H1 (cell line): ENCODE measurements at regions not wholly inside any gene's neighbourhood (a gene's known extent, or its start where the extent isn't known, plus 50 kb on each side); places are given as distances from the start of the nearest gene placed in this dataset.

Source experiments
- CTCF ChIA-PET: fragments of 300-600 bp; sonication (Branson Sonifier 250); formaldehyde crosslinking; loops from one replicate; lab custom pipeline; 2021; ENCODE audit not compliant: partially characterized antibody; lab: Charles Lee
- POLR2A ChIA-PET: fragments of 300-600 bp; sonication (Branson Sonifier 250); formaldehyde crosslinking; loops from one replicate; lab custom pipeline; 2021; ENCODE audit warnings: inconsistent platforms; ENCODE audit not compliant: partially characterized antibody; lab: Charles Lee
- DNase-seq, 2 experiments: peaks; one replicate each; pipeline versions ENCODE4 v3.0.0 to v3.0.0-alpha.2; 2010 to 2022; ENCODE audit warnings: low spot score in 2 of 2, low read depth in 1 of 2, mixed read lengths in 1 of 2
- FAIRE-seq: peaks from 2 replicates; lab custom pipeline; 2011; peaks lifted over from hg19 to GRCh38; lab: Jason Lieb, UNC
- H2AFZ ChIP-seq: 2 replicates; pipeline ENCODE4 v1.8.1; 2012; ENCODE audit warnings: low read length, inconsistent platforms
- H2AK5ac ChIP-seq: 2 replicates; pipeline ENCODE4 v1.6.1; 2013; ENCODE audit warnings: low read depth, low read length
- H2BK120ac ChIP-seq: replicated peaks from 2 replicates; pipeline ENCODE3; 2013; ENCODE audit warnings: low read depth, low read length, inconsistent platforms
- H2BK12ac ChIP-seq: 2 replicates; pipeline ENCODE4 v1.6.1; 2013; ENCODE audit warnings: low read depth, low read length
- H2BK15ac ChIP-seq: 2 replicates; pipeline ENCODE4 v1.6.1; 2013; ENCODE audit warnings: low read length
- H2BK20ac ChIP-seq: 2 replicates; pipeline ENCODE4 v1.6.1; 2013; ENCODE audit warnings: low read length
- H2BK5ac ChIP-seq: 2 replicates; pipeline ENCODE4 v1.6.1; 2013; ENCODE audit warnings: low read depth, low read length
- H3K14ac ChIP-seq: 2 replicates; pipeline ENCODE4 v1.6.1; 2013; ENCODE audit warnings: inconsistent platforms; ENCODE audit not compliant: insufficient read length
- H3K18ac ChIP-seq: 2 replicates; pipeline ENCODE4 v1.6.1; 2013; ENCODE audit warnings: low read length; ENCODE audit errors: extremely low read depth
- H3K23ac ChIP-seq: 2 replicates; pipeline ENCODE4 v1.6.1; 2013; ENCODE audit warnings: inconsistent platforms; ENCODE audit not compliant: insufficient read length
- H3K23me2 ChIP-seq: 2 replicates; pipeline ENCODE4 v1.6.1; 2013; ENCODE audit warnings: low read depth, low read length
- H3K27ac ChIP-seq: 2 replicates; pipeline ENCODE4 v1.6.1; 2011; ENCODE audit warnings: low read depth, low read length, inconsistent platforms
- H3K27me3 ChIP-seq, 4 experiments: replicated peaks in 1 of 4; 1 replicate in 1 of 4; 2 replicates in 3 of 4; pipeline versions ENCODE4 v1.6.1 to v1.8.1; 2011 to 2013; ENCODE audit warnings: low read length in 3 of 4, mild to moderate bottlenecking in 3 of 4, inconsistent platforms in 2 of 4, mixed read lengths in 2 of 4, moderate library complexity in 1 of 4; ENCODE audit not compliant: control insufficient read depth in 3 of 4, insufficient read depth in 3 of 4; ENCODE audit errors: extremely low read depth in 1 of 4
- H3K36me3 ChIP-seq, 4 experiments: 2 replicates each; pipeline versions ENCODE4 v1.6.1 to v1.8.1; 2011 to 2013; ENCODE audit warnings: mild to moderate bottlenecking in 4 of 4, low read length in 3 of 4, moderate library complexity in 2 of 4, control low read depth in 1 of 4, inconsistent platforms in 1 of 4; ENCODE audit not compliant: insufficient read depth in 4 of 4, control insufficient read depth in 2 of 4
- H3K4ac ChIP-seq: replicated peaks from 2 replicates; pipeline ENCODE3; 2013; ENCODE audit warnings: low read length, low read depth, mixed read lengths, inconsistent platforms; ENCODE audit not compliant: insufficient read length
- H3K4me1 ChIP-seq, 4 experiments: replicated peaks in 1 of 4; 1 replicate in 1 of 4; 2 replicates in 3 of 4; pipeline versions ENCODE4 v1.6.1 to v1.8.1; 2011 to 2013; ENCODE audit warnings: low read length in 3 of 4, inconsistent platforms in 2 of 4, mixed read lengths in 1 of 4; ENCODE audit not compliant: insufficient read depth in 4 of 4, control insufficient read depth in 3 of 4
- H3K4me2 ChIP-seq, 2 experiments: 2 replicates each; pipeline versions ENCODE4 v1.6.1 to v1.8.1; 2011 to 2013; ENCODE audit warnings: low read depth in 2 of 2, low read length in 2 of 2, control low read depth in 1 of 2, inconsistent platforms in 1 of 2, mild to moderate bottlenecking in 1 of 2; ENCODE audit not compliant: insufficient read depth in 1 of 2
- H3K4me3 ChIP-seq, 4 experiments: fragments of 200-600, 300-600 bp in 1 of 4; sonication (generic), shearing (Covaris generic), sonication (Bioruptor Twin) in 1 of 4; 2 replicates each; pipeline versions ENCODE4 v1.5.1 to v1.8.1; 2011 to 2016; ENCODE audit warnings: low read length in 4 of 4, low read depth in 3 of 4, control low read depth in 2 of 4, inconsistent platforms in 2 of 4, mild to moderate bottlenecking in 2 of 4, mixed read lengths in 1 of 4, moderate library complexity in 1 of 4; ENCODE audit not compliant: insufficient read depth in 2 of 4; ENCODE audit errors: extremely low read depth in 1 of 4
- H3K56ac ChIP-seq: replicated peaks from 2 replicates; pipeline ENCODE3; 2013; ENCODE audit warnings: low read depth, mild to moderate bottlenecking, mixed read lengths, low read length, inconsistent platforms; ENCODE audit not compliant: insufficient read length
- H3K79me1 ChIP-seq: 2 replicates; pipeline ENCODE4 v1.6.1; 2013; ENCODE audit warnings: low read depth, low read length, control low read depth
- H3K79me2 ChIP-seq, 2 experiments: 2 replicates each; pipeline versions ENCODE4 v1.6.1 to v1.8.1; 2012 to 2013; ENCODE audit warnings: low read length in 2 of 2, mild to moderate bottlenecking in 2 of 2, inconsistent platforms in 1 of 2; ENCODE audit not compliant: insufficient read depth in 2 of 2, control insufficient read depth in 1 of 2
- H3K9ac ChIP-seq, 4 experiments: replicated peaks in 1 of 4; 1 replicate in 1 of 4; 2 replicates in 3 of 4; pipeline versions ENCODE4 v1.6.1 to v1.8.1; 2011 to 2013; ENCODE audit warnings: low read depth in 3 of 4, low read length in 3 of 4, control low read depth in 2 of 4, mild to moderate bottlenecking in 2 of 4, moderate library complexity in 2 of 4, inconsistent platforms in 1 of 4; ENCODE audit errors: extremely low read depth in 1 of 4
- H3K9me3 ChIP-seq, 2 experiments: 2 replicates each; pipeline versions ENCODE4 v1.6.1 to v1.8.1; 2012 to 2013; ENCODE audit warnings: mild to moderate bottlenecking in 2 of 2, moderate library complexity in 2 of 2, control low read depth in 1 of 2, inconsistent platforms in 1 of 2, low read depth in 1 of 2, low read length in 1 of 2, mixed read lengths in 1 of 2; ENCODE audit not compliant: insufficient read depth in 2 of 2
- H4K20me1 ChIP-seq, 2 experiments: replicated peaks in 1 of 2; 2 replicates each; pipeline versions ENCODE3 to v1.8.1; 2011 to 2013; ENCODE audit warnings: inconsistent platforms in 2 of 2, low read length in 2 of 2, mild to moderate bottlenecking in 1 of 2; ENCODE audit not compliant: insufficient read depth in 2 of 2, control insufficient read depth in 1 of 2
- H4K5ac ChIP-seq: 2 replicates; pipeline ENCODE4 v1.6.1; 2013; ENCODE audit warnings: low read length, low read depth, mixed read lengths, inconsistent platforms; ENCODE audit not compliant: insufficient read length
- H4K8ac ChIP-seq: 2 replicates; pipeline ENCODE4 v1.8.0; 2013; ENCODE audit warnings: mild to moderate bottlenecking, moderate library complexity, low read length, inconsistent platforms; ENCODE audit not compliant: insufficient read depth; ENCODE audit errors: extremely low read depth
- H4K91ac ChIP-seq: replicated peaks from 2 replicates; pipeline ENCODE3; 2013; ENCODE audit warnings: low read length, mixed read lengths, inconsistent platforms; ENCODE audit not compliant: insufficient read length
- CREB1 ChIP-seq: IDR thresholded peaks from 2 replicates; pipeline ENCODE4 v1.6.1; 2012; ENCODE audit warnings: inconsistent platforms
- EGR1 ChIP-seq: IDR thresholded peaks from 2 replicates; pipeline ENCODE4 v1.6.1; 2011; ENCODE audit warnings: low read depth, low read length, borderline replicate concordance
- EP300 ChIP-seq, 2 experiments: IDR thresholded peaks; 1 replicate in 1 of 2; 2 replicates in 1 of 2; pipeline ENCODE4 v1.6.1; 2011 to 2012; ENCODE audit warnings: low read depth in 2 of 2, low read length in 2 of 2, mild to moderate bottlenecking in 2 of 2, borderline replicate concordance in 1 of 2, inconsistent platforms in 1 of 2, moderate library complexity in 1 of 2
- FOSL1 ChIP-seq: IDR thresholded peaks from 2 replicates; pipeline ENCODE4 v1.6.1; 2011; ENCODE audit warnings: mild to moderate bottlenecking, low read depth, low read length, moderate library complexity; ENCODE audit not compliant: insufficient read depth
- JUN ChIP-seq: IDR thresholded peaks from 2 replicates; pipeline ENCODE4 v1.6.1; 2011; ENCODE audit warnings: low read depth, mild to moderate bottlenecking, improper control_type of control experiment, low read length
- MAFK ChIP-seq: IDR thresholded peaks from 2 replicates; pipeline ENCODE4 v1.6.1; 2012; ENCODE audit warnings: low read depth, mild to moderate bottlenecking, improper control_type of control experiment, low read length
- NANOG ChIP-seq: IDR thresholded peaks from 2 replicates; pipeline ENCODE4 v1.6.1; 2011; ENCODE audit warnings: low read length, low read depth, mild to moderate bottlenecking, inconsistent platforms; ENCODE audit not compliant: insufficient read depth, poor library complexity, severe bottlenecking
- PHF8 ChIP-seq: fragments of 200-600 bp; sonication (generic); conservative IDR thresholded peaks from 2 replicates; pipeline ENCODE4 v1.7.1; 2012; ENCODE audit warnings: low read depth, mild to moderate bottlenecking, inconsistent platforms, low read length, moderate library complexity
- POLR2AphosphoS5 ChIP-seq: IDR thresholded peaks from 2 replicates; pipeline ENCODE4 v1.6.1; 2011; ENCODE audit warnings: low read depth, low read length
- POU5F1 ChIP-seq: IDR thresholded peaks from 2 replicates; pipeline ENCODE4 v1.6.1; 2011; ENCODE audit warnings: low read depth, mild to moderate bottlenecking, low read length, moderate library complexity
- SIRT6 ChIP-seq: IDR thresholded peaks from one replicate; pipeline ENCODE4 v1.7.1; 2012; ENCODE audit warnings: low read length, inconsistent platforms
- WGBS, 2 experiments: shearing (Covaris generic) in 1 of 2; methylation state at CpG; one replicate each; pipeline versions ENCODE4 v1.1.6 to v1.1.7; 2013 to 2015; ENCODE audit warnings: low lambda C conversion rate in 2 of 2, mixed read lengths in 2 of 2, inconsistent platforms in 1 of 2, low coverage in 1 of 2, missing lambda C conversion rate in 1 of 2; ENCODE audit not compliant: insufficient replicate concordance in 2 of 2, insufficient coverage in 1 of 2, insufficient read length in 1 of 2; ENCODE audit errors: extremely low coverage in 1 of 2, missing lambda C conversion rate in 1 of 2; 5-methylcytosine and 5-hydroxymethylcytosine counted together
- TF ChIP-seq, protein P1 (sequence below): IDR thresholded peaks from 2 replicates; pipeline ENCODE4 v1.6.1; 2012; ENCODE audit warnings: inconsistent platforms

GRCh38 chr4:145295122-145295521, 114.7 kb upstream of the OTUD4 start:
- Histone ChIP-seq H3K56ac (no peak overlapping the region), H4K91ac (no peak overlapping the region), H2BK15ac (no peak overlapping the region), H2BK12ac (no peak overlapping the region), H3K4me1 (no peaks in the 10 kb centered on the region), H2BK120ac (no peak overlapping the region), H2AFZ (no peak overlapping the region), H3K18ac (no peak overlapping the region), H3K27ac (no peak overlapping the region), H3K14ac (no peak overlapping the region), H3K4me2 (no peak overlapping the region), H3K4ac (no peak overlapping the region), H4K5ac (no peak overlapping the region), H3K9ac (no peak overlapping the region), H3K23ac (no peak overlapping the region), H4K8ac (no peak overlapping the region), H3K79me1 (no peaks in the 10 kb centered on the region), H3K27me3 (no peaks in the 10 kb centered on the region), H3K9me3 (no peaks in the 10 kb centered on the region), H2BK5ac (no peak overlapping the region), H2AK5ac (no peak overlapping the region), H3K23me2 (no peaks in the 10 kb centered on the region), H4K20me1 (no peaks in the 10 kb centered on the region), H3K79me2 (no peaks in the 10 kb centered on the region), H3K36me3 (no peaks in the 10 kb centered on the region), H3K4me3 (no peak overlapping the region), H2BK20ac (no peak overlapping the region)
- ChIA-PET POLR2A (no interaction called here), CTCF (no interaction called here)
- DNase-seq (no peak), FAIRE-seq (no peak)
- WGBS, 2 experiments, result 92% methylated on average over 3 of the region's 3 CpGs; no CpG with 5 or more reads in 1 of the 2 experiments
- no peak for TF ChIP-seq NANOG
- TF ChIP-seq, protein P1, sequence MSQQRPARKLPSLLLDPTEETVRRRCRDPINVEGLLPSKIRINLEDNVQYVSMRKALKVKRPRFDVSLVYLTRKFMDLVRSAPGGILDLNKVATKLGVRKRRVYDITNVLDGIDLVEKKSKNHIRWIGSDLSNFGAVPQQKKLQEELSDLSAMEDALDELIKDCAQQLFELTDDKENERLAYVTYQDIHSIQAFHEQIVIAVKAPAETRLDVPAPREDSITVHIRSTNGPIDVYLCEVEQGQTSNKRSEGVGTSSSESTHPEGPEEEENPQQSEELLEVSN, result no peak
- no peak for TF ChIP-seq SIRT6
- no peak for TF ChIP-seq EP300 (IDR thresholded peaks at IDR 0.05; ENCODE audit: borderline replicate concordance in 1 of 2, low read depth in 2 of 2, low read length in 2 of 2)
- no peak for TF ChIP-seq FOSL1
- TF ChIP-seq CREB1, result no peak
- no peak for TF ChIP-seq PHF8
- no peak for TF ChIP-seq MAFK
- no peak for TF ChIP-seq EGR1
- no peak for TF ChIP-seq JUN
- no peak for TF ChIP-seq POLR2AphosphoS5
- no peak for TF ChIP-seq POU5F1
